ENCODE measurements at regions not wholly inside any gene's neighbourhood (a gene's known extent, or its start where the extent isn't known, plus 50 kb on each side); places are given as distances from the start of the nearest gene placed in this dataset.

DNA sequence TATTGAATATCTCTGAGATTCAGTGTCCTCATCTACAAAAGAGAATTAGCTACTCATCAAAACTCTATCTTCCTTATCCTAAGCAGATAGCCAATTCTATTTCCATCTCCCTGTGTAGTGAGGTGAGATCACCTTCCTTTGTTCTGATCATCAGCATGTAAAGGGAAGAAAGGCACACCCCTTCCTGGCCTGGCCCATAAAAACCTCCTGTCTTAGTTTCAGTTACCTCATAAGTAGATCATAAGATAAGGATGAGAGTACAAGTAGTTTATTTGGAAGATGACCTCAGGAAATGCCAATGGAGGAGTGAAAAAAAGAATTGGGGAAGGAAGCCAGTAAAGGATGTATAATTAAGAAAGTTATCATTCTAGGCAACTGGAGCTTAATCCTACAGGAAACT, 114.5 kb upstream of the GADL1 start:
- peaks cover 0 to 5% of the 10 kb centered on the region in 2 experiments; a peak in 3 of 5 replicates for H3K9me3 Mint-ChIP-seq
- Histone ChIP-seq H3K14ac (ENCODE audit: insufficient read depth, low read length) (no peak overlapping the region), H2AFZ (ENCODE audit: low read length) (no peak overlapping the region), H4K8ac (replicated peaks; ENCODE audit: insufficient read length, low read depth, low read length) (no peak overlapping the region), H2AK5ac (ENCODE audit: insufficient read length, low read length) (no peak overlapping the region), H3K79me1 (ENCODE audit: insufficient read depth, low read depth, low read length, poor library complexity, severe bottlenecking) (no peaks in the 10 kb centered on the region), H2BK5ac (ENCODE audit: insufficient read length, low read length) (no peak overlapping the region), H2BK15ac (ENCODE audit: low read depth, low read length) (no peak overlapping the region), H2BK20ac (ENCODE audit: low read depth, low read length, poor library complexity, severe bottlenecking) (no peak overlapping the region), H3K56ac (ENCODE audit: insufficient read length, low read depth, low read length) (no peak overlapping the region), H3K9ac (ENCODE audit: extremely low read depth, insufficient read length, low read length) (no peak overlapping the region), H4K5ac (ENCODE audit: insufficient read length, low read depth, low read length) (no peak overlapping the region), H3K4me2 (ENCODE audit: insufficient read depth, insufficient read length, low read length) (no peak overlapping the region), H3K4ac (ENCODE audit: low read depth, low read length) (no peak overlapping the region), H3K4me1 (ENCODE audit: insufficient read depth, low read length) (no peaks in the 10 kb centered on the region), H3T11ph (ENCODE audit: low read length) (no peak overlapping the region), H3K9me3 (ENCODE audit: control insufficient read depth, low read depth, low read length) (no peaks in the 10 kb centered on the region), H3K23me2 (ENCODE audit: insufficient read length, low read depth, low read length, poor library complexity, severe bottlenecking) (no peaks in the 10 kb centered on the region), H2BK12ac (ENCODE audit: insufficient read length, low read depth, low read length) (no peak overlapping the region), H4K20me1 (ENCODE audit: control insufficient read depth, insufficient read depth, insufficient read length) (no peaks in the 10 kb centered on the region), H3K27ac (ENCODE audit: insufficient read length, low read depth, low read length) (no peak overlapping the region), H2BK120ac (ENCODE audit: low read depth, low read length, poor library complexity, severe bottlenecking) (no peak overlapping the region), H3K18ac (ENCODE audit: insufficient read length, low read depth, low read length) (no peak overlapping the region), H3K23ac (ENCODE audit: insufficient read length, low read depth, low read length) (no peak overlapping the region), H4K91ac (ENCODE audit: insufficient read length, low read depth, low read length) (no peak overlapping the region), H3K79me2 (ENCODE audit: insufficient read depth, low read length) (no peaks in the 10 kb centered on the region), H3K27me3 (ENCODE audit: insufficient read depth, low read length) (no peaks in the 10 kb centered on the region; the same call in 1 of the 2 replicates)
- no peak overlapping the region for H3K4me3 Mint-ChIP-seq
- H3K27me3 Mint-ChIP-seq (ENCODE audit: low read depth) = peaks cover 90% of the 10 kb centered on the region
- DNase-seq = no peak
- peaks cover 9 to 13% of the 10 kb centered on the region in 2 experiments for H3K4me1 Mint-ChIP-seq
- TF ChIP-seq, protein P1, sequence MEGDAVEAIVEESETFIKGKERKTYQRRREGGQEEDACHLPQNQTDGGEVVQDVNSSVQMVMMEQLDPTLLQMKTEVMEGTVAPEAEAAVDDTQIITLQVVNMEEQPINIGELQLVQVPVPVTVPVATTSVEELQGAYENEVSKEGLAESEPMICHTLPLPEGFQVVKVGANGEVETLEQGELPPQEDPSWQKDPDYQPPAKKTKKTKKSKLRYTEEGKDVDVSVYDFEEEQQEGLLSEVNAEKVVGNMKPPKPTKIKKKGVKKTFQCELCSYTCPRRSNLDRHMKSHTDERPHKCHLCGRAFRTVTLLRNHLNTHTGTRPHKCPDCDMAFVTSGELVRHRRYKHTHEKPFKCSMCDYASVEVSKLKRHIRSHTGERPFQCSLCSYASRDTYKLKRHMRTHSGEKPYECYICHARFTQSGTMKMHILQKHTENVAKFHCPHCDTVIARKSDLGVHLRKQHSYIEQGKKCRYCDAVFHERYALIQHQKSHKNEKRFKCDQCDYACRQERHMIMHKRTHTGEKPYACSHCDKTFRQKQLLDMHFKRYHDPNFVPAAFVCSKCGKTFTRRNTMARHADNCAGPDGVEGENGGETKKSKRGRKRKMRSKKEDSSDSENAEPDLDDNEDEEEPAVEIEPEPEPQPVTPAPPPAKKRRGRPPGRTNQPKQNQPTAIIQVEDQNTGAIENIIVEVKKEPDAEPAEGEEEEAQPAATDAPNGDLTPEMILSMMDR (conservative IDR thresholded peaks at IDR 0.05) = no peak
- H3K36me3 Mint-ChIP-seq (ENCODE audit: insufficient read depth in 1 of 3, low read depth in 3 of 3) = no peaks in the 10 kb centered on the region
- no peak overlapping the region for H3K27ac Mint-ChIP-seq
